Mammary epithelial cell (primary cell): ENCODE measurements at regions not wholly inside any gene's neighbourhood (a gene's known extent, or its start where the extent isn't known, plus 50 kb on each side); places are given as distances from the start of the nearest gene placed in this dataset.

Experiments
- EZH2 ChIP-seq: IDR thresholded peaks from 2 replicates; pipeline ENCODE4 v1.6.1; 2012; ENCODE audit warnings: low read length, inconsistent platforms, borderline replicate concordance
- TF ChIP-seq, protein P1 (sequence below), 2 donors: IDR thresholded peaks in 1 of 2; conservative IDR thresholded peaks in 1 of 2; 2 replicates each; pipeline ENCODE4 v1.5.1; 2011 to 2012; ENCODE audit warnings: inconsistent platforms in 2 of 2, low read length in 2 of 2, mild to moderate bottlenecking in 2 of 2, control low read depth in 1 of 2, low read depth in 1 of 2; ENCODE audit not compliant: insufficient read depth in 1 of 2; ENCODE audit errors: extremely low read depth in 1 of 2

DNA sequence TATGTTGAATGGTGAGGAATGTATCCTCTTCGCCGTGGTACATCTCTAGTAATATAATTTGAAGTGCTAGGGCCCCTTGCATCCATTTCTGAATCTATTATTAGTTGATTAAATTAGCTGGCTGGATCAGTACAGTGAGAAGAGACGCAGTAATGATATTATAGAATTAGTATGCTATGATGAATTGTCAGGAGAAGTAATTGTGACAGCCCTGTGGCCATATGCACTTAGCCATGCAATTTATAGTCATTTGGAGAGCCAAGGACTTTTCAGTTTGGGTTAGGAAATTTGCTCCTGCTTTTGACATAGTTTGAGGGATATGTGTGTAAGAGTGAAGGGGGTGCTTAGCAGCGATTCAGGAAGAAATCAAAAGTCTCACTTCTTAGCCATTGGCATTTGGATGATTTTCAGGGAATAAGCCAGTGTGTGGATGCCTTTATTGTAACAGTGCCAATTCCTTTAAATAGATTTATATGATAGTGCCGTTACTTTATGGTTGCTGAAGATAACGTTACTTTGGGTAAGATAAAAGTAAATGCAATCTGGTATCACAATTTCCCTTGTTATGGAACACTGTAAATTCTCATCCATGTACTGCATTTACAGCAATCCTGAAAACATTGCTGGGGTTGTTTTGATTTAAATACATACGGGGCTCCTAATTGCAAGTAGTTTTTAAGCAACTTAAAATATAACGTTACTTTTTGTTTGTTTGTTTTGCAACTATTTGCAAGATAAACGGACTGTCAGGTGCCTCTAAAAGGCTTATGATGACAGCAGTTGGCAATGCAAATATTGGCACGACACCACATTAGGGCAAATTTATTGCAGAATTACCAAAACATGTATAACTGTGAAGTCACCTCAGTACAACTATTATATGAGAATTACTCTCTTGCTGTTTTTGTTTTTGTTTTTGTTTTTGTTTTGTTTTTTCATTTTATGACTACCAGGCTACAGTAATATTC is 875.4 kb upstream of the WWC1 start:
- TF ChIP-seq, protein P1, sequence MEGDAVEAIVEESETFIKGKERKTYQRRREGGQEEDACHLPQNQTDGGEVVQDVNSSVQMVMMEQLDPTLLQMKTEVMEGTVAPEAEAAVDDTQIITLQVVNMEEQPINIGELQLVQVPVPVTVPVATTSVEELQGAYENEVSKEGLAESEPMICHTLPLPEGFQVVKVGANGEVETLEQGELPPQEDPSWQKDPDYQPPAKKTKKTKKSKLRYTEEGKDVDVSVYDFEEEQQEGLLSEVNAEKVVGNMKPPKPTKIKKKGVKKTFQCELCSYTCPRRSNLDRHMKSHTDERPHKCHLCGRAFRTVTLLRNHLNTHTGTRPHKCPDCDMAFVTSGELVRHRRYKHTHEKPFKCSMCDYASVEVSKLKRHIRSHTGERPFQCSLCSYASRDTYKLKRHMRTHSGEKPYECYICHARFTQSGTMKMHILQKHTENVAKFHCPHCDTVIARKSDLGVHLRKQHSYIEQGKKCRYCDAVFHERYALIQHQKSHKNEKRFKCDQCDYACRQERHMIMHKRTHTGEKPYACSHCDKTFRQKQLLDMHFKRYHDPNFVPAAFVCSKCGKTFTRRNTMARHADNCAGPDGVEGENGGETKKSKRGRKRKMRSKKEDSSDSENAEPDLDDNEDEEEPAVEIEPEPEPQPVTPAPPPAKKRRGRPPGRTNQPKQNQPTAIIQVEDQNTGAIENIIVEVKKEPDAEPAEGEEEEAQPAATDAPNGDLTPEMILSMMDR (conservative IDR thresholded peaks at IDR 0.05 in 1 of 2, IDR thresholded peaks at IDR 0.05 in 1 of 2; ENCODE audit: extremely low read depth in 1 of 2, insufficient read depth in 1 of 2, low read depth in 1 of 2, low read length in 2 of 2): no peak
- TF ChIP-seq EZH2: no peak
